HG03135 (cell line): ENCODE measurements at regions not wholly inside any gene's neighbourhood (a gene's known extent, or its start where the extent isn't known, plus 50 kb on each side); places are given as distances from the start of the nearest gene placed in this dataset.
"Not testable (repeated sequence)": the region's sequence is repeated elsewhere in the genome, so short reads cannot be mapped to it uniquely, and the experiment has no call there.

ENCODE experiments used
- ATAC-seq: cut with Tn5 transposase; IDR thresholded peaks from one replicate; pipeline ENCODE4 v1.9.1; 2021; ENCODE audit warnings: mild to moderate bottlenecking, moderate library complexity; ENCODE audit not compliant: unreplicated experiment

DNA sequence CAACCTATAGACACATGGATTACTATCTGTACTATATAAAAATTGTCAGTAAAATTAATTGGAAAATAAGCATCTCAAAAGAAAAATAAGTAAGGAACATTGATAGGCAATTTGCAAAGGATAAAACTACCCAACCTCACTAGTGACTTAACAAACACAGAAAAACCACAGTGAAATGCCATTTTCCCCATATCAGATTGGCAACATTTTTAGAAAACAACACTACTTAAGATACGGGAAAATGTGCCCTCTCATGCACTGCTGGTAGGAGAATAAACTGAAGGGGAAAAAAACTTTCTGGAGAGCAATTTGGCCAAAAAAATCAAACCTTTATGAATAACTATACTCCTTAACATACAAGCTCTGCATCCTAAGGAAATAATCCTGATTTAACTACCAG, 254.0 kb downstream of the DEPDC1B start:
- no peak for ATAC-seq

DNA sequence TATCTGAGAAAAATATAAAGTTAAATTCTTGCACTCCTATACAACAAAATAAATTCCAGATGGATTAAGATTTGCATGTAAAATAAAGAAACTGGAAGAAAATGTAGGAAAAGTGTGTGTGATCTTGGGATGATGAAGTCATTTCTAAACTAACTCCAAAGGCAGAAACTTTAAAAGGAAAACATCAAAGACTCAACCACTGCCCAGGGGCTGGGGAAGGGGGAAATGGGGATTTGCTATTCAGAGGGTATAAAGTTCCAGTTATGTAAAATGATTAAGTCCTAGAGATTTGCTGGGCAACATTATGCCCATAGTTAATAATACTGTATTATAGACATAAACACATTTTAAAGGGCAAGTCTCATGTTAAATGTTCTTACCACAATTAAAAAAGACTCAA, 254.5 kb downstream of the DEPDC1B start:
- ATAC-seq, result no peak

DNA sequence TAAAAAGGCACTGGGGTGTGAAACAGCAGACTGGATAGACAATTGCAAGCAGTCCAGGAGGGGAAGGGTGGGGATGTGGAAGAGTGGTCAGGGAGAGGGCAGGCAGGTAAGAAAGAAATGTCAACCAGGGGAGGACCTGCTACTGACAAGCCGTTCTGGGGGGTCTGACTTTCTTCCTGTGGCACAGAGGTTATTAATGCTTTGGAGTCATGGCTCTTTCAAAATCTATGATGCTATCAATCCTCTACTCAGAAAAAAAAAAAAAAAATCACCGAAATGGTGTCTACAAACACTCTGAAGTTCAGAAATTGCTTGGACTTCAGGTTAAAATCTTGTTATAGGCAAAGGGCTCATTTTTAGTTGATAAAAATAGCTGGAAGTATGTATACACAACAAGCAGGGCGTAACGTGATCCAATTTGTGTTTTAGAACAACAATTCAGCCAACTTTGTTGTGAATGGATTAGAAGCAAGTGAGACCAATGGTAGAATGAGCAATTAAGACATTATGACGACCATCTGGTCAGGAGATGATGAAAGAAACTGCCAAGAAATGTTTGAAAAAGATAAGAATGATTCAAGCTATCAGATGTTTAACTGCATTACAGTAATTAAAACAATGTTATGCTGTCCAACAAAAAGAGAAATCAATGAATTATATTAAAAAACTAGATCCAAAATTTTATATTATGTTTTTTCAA, 255.2 kb downstream of the DEPDC1B start:
- no peak for ATAC-seq

DNA sequence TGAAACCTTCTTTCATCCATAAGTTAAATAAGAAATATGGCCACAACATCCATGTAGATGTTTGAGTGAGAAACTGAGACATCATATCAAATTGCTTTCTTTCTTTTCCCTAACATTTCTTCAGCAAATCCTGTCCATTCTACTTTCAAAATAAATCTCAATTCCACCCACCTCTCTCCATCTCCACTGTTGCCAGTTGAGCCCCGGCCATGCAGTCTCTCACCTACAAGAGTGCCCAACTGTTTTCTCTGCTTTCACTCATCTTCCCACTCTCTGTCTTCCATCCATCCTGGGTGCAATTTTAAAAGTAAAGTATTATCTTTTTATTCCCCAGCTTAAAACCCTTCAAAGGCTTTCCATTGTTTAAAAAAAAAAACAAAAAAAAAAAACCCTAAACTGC, 260.4 kb downstream of the DEPDC1B start:
- no peak for ATAC-seq

DNA sequence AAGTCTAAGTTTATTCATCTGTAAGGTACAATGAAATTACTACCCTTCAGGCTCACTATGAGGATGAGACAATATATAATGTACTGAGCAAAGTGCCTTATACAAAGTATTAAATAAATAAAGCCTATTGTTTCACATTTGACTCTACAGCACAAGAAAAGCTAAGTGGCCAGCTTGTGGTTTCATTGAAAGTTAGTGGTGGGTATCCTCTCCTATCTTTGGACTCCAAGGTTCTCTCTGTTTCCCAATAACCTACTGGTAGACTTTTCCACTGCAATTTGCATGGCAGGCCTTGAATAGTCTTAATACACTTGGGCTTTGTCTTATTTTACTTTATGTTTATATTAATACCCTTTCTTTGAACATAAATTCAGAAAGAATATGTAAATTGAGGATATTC, 262.7 kb downstream of the DEPDC1B start:
- no peak for ATAC-seq

DNA sequence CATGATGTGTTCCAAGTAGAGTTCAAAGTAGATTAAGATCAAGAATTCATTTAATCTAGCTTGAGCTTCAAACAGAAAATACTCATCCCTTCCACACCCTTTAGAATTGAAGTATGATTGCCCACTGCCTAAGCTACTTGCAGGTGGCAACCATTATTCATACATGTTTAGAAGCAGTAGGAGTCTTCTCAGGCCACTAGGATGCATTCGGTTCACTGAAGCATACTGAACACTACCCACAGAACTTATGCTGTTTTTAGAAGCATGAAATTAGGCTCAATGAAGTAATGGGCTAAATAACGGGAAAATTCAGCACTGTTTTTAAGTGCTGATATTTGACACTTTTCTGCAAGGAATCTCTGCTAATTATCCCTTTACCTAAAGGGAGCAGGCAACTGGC, 263.4 kb downstream of the DEPDC1B start:
- no peak for ATAC-seq

DNA sequence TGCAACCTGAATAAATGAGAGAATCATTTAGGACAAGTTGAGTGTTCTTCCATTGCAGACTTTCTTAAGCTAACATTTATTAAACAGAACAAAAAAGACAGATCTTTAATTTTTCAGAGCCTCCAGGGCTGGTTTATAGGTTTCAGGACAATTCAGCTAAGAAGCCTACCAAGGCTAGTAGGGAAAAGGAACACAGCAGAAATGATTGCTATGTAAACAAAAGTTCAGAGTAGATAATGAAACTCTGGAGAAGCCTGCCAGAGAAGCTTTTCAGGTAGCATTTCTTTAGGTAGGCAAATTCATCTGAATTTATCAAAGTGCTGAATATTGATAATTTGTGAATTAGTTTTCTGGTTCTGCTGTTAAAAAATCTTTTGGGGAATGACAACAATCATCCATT, 264.2 kb downstream of the DEPDC1B start:
- ATAC-seq, result no peak

DNA sequence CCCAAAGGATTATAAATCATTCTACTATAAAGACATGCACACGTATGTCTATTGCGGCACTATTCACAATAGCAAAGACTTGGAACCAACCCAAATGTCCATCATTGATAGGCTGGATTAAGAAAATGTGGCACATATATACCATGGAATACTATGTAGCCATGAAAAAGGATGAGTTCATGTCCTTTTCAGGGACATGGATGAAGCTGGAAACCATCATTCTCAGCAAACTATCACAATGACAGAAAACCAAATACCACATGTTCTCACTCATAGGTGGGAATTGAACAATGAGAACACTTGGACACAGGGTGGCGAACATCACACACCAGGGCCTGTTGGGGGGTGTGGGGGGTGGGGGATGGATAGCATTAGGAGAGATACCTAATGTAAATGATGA, 273.8 kb downstream of the DEPDC1B start:
- ATAC-seq, result not testable (repeated sequence)

DNA sequence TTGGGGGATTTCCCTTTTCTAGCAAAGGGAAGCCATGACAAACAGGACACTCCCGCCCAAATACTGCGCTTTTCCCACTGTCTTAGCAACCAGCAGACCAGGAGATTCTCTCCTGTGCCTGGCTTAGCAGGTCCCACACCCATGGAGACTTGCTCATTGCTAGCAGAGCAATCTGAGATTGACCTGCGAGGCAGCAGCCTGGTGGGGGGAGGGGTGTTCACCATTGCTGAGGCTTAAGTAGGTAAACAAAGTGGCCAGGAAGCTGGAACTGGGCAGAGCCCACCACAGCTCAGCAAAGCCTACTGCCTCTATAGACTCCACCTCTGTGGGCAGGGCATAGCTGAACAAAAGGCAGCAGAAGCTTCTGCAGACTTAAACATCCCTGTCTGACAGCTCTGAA, 279.2 kb downstream of the DEPDC1B start:
- ATAC-seq, result not testable (repeated sequence)

DNA sequence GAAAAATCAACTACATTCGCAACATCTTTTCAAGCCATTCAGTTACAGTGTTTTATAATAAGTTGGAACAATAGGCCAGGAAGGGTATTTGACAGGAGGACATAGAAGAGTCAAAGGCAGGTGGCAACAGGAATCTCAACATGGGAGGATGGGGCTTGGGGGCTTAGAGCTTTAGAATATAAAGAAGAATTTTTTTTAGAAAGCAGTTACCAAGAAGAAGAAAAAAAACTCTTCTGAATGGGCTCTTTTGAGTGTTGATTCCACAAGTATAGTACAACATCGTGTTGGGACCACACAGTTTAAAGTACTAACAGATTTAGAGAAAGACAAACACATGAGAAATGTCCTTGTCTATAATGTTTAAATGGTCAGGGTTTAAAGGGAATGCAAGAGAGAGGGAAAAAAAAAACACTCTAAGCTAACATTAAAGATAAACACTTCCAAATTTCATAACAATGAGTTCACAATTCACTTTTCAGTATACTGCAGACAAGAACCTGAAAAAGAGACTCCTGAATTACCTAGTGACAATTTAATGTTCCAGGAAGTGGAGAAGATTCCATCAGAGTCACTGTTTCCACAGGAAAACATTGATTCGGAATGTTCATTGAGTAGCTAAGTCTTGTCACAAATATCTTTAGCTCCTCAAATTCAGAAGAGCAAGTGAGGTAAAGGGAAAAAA, 282.3 kb downstream of the DEPDC1B start:
- no peak for ATAC-seq

DNA sequence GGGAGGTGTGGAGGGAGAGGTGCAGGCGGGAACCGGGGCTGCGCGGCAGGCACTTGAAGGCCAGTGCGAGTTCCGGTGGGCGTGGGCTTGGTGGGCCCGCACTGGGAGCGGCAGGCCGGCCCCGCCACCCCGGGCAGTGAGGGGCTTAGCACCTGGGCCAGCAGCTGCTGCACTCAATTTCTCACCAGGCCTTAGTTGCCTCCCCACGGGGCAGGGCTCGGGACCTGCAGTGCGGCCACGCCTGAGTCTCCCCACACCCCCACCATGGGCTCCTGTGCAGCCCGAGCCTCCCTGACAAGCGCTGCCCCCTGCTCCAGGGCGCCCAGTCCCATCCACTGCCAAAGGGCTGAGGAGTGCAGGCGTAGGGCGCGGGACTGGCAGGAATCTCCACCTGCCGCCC, 284.5 kb downstream of the DEPDC1B start:
- ATAC-seq, result no peak

DNA sequence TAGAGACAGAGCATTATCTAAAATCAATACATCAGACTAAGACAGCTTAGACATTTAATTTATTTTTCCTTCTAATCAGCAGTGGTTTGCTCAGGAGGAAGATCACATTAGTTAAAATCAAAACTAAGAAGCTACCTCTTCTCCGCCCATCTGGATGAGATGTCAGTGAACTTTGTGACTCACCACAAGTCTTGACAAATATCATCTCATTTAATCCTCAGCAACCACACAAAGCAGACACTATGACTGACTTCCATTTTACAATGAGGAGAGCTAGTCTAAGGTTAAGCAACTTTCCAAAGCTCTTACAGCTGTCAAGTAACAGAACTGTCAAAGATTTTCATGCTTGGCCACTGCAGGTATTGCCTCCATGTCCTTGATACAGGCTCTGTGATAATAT, 289.5 kb downstream of the DEPDC1B start:
- no peak for ATAC-seq

DNA sequence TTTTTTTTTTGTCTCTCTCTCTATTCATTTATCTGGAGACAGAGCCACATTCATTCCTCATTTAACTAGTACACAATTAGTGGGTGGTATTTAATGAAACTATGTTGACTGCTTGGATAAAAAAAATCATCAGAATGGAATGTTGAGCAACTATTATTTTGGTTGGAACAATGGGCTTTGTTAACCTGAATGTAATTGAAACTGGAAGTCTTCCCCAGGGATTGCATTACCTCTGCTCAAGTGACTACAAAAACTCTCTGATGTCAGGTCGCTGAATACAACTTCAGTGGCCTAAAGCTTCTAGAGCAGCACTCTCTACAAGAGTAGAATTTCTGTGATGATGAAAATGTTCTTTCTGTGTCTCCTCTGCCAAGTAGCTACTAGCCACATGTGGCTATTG, 295.8 kb downstream of the DEPDC1B start:
- ATAC-seq, result no peak

DNA sequence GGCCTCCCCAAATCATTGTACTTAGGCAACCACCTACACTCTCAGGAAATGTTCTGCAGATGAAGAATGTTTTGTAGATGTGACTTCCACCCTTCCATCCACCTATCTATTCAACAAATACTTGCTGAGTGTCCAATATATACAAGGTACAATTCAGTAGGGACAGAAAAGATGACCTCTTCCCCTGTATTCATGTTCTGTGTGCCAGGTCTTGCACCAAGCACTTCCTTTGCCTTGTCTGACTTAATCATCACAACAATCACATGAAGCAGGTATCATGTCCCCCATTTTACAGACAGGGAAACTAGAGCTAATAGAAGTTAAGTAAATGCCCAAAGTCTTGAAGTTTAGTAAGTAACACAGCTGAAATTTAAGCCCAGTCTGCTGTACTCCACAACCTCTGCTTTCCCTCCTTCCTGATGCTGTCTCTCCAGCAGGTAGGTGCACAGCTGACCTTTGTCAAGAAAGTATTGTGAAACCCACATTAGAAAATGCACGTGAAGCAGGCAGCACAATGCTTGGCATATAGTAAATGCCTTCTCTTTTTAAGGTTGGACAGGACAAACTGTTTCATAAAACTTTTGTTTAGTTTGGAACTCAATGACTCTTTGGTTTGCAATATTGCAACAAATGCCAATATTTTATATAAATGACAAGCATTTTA, 296.5 kb downstream of the DEPDC1B start:
- ATAC-seq, result no peak

DNA sequence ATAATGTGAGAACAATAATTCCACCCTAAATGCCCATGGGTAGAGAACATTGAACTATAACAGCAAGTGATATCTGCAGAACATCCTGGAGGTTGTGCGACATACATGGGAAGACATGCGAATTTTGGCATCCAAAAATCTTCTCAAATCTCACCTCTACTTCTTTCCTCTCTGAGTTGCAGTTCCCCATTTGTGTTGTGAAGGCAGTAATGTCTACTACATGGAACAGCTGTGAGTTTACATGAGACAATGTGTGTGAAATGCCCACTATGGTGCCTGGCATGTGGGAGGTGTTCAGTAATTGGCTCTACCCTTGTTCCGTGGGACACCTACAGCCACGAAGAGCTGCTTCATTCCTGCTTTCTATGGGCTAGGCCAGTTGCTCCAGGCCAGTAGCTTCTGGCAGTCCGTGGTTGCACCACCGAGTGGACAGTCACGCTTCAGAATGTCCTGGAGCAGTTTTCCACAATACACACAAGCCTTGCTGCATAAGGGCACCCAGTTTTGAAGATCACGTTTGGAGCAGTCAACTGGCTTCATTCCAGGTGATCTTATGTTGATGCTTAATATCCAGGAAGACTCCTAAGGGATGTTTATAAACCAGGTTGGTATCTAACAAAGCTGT, 297.7 kb downstream of the DEPDC1B start:
- no peak for ATAC-seq

DNA sequence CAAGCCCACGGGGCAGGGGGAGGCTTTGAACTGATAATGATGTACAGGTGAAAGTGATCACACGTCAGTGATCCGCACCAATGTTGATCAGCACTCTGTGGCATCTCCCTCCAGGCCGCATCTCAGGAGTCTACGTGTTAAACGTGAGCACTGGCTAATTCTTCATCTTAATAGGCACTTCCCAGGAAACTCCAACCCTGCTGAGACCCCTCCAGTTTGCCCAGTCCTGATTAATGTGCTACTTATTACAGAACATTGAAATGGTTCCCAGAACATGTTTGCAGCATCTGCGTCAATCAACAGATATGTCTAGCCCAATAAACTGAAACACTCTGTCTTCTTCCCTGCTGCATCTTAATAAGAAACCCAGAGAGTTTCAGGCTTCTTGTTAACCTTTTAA, 298.4 kb downstream of the DEPDC1B start:
- no peak for ATAC-seq

DNA sequence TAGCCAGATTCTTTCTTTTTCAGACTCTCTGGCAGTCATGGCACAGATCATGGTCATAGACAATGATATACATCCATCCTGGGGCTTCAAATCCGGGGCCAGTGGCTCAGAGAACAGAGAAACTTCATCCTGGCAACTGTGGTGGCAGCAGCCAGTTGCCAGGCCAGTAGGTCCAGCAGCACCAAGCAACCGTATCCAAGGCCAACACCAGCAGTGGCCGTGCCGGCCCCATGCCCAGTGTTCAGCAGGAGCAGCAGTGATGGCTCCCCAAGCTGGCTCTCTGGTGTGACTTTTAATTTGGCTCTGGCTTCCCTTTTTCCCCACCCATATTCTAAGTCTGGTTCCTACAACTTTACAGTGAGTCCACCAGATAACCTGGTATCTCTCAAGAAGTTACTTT, 300.5 kb downstream of the DEPDC1B start:
- ATAC-seq, result no peak

DNA sequence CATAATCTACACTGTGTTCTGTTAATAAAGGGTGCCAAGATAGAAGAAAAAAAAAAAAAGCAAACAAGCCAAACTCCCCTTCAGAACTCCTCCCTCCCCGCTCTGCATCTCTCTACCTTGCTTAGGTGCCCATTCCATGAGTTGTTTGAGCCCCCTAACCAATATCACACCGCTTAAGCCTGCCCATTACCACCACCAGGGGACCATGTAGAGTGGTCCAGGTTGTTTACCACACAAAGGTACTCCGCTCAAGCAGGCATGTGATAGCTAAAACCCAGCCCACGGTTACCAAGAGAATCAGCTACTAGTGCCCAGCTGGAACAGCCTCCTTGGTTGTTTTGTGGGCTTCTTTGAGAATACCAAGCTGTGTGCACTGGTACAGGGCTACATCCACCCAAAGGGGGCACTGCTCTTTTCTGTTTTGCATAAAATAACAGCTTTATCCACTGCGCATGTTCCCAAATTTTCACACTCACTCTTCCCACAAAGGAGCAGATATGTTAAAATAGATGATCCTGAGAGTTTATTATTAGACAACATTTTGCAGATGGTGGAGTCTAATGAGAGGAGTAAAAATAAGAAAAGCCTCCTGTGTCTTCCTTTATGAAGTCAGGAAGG, 304.1 kb downstream of the DEPDC1B start:
- ATAC-seq, result no peak

DNA sequence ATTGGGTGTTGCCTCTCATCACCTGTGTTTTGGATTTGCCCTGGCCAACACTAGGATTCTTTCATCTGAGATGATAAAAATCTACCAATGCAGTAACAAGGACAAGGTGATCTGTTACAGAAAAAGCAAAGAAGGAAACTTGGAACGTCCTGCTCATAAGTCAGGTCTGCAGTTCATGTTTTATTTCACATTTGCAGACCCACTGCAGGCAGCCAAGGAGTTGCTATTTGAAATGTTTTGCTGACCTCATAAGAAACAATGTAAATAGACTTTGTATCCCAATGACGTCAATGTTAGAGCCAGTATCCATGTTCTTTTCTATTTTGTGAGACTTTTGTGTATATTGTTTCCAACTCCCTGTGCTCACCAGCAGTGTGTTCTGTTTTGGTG, 312.9 kb downstream of the DEPDC1B start:
- no peak for ATAC-seq

DNA sequence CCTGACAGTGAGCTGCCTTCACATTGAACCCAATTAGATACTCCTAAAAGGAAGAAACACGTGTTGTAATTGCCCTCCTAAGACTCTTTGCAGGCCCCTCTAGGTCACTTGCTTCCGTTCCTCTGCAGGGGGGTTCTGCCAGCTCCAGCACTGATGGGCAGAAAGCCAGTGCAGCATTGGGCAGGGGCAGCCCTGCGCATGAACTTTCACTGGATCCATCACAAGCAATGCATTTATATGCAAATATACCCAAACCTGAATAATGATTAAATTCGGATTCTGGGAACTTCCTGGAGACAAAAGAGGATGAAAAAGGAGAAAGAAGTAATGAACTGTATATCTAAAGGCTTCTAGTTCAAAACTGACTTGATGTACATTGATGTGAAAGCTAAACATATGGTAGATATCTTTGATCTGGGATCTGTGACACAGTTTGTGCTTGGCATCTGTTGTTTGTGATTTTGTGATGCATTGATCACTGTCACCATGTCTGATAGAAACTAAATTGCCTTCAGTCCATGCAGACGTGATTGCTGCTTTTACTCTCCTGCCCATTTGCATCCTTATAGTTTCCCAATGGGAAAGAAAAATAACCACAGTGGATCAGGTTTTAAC, 313.4 kb downstream of the DEPDC1B start:
- no peak for ATAC-seq

DNA sequence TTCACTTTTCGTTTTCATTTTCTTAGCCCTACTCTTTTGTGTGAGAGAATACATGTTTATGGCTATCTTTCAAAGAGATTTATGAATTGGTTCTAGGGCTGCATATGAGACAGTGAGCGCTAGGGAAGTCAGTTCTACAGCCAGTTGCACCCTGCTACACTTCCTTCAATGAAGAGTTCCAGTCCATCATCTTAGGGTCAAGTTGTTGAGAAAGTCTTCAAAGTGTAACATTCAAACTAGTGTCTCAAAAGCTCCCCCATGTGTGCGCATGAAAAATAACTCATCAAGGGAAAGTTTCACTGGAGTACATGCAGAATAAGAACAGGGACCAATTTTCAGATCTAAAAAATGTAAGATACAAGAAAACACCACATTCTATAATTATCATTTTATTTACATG, 317.2 kb downstream of the DEPDC1B start:
- no peak for ATAC-seq
